PC-3 (cell line): ENCODE measurements at regions not wholly inside any gene's neighbourhood (a gene's known extent, or its start where the extent isn't known, plus 50 kb on each side); places are given as distances from the start of the nearest gene placed in this dataset.

Source experiments
- EZH2 ChIP-seq: fragments of 300-600 bp; sonication (generic); IDR thresholded peaks from one replicate; pipeline ENCODE4 v1.6.1; 2017; ENCODE audit warnings: antibody characterized with exemption, mild to moderate bottlenecking, low read length; ENCODE audit not compliant: unreplicated experiment
- EZH2phosphoT487 ChIP-seq: fragments of 300-600 bp; sonication (generic); IDR thresholded peaks from 2 replicates; pipeline ENCODE4 v1.6.1; 2018; ENCODE audit warnings: mild to moderate bottlenecking, antibody characterized with exemption, low read length, borderline replicate concordance
- TF ChIP-seq, protein P1 (sequence below): fragments of 300-600 bp; sonication (generic); conservative IDR thresholded peaks from 2 replicates; pipeline ENCODE4 v1.5.1; 2017; ENCODE audit warnings: antibody characterized with exemption, low read depth, mild to moderate bottlenecking, low read length

DNA sequence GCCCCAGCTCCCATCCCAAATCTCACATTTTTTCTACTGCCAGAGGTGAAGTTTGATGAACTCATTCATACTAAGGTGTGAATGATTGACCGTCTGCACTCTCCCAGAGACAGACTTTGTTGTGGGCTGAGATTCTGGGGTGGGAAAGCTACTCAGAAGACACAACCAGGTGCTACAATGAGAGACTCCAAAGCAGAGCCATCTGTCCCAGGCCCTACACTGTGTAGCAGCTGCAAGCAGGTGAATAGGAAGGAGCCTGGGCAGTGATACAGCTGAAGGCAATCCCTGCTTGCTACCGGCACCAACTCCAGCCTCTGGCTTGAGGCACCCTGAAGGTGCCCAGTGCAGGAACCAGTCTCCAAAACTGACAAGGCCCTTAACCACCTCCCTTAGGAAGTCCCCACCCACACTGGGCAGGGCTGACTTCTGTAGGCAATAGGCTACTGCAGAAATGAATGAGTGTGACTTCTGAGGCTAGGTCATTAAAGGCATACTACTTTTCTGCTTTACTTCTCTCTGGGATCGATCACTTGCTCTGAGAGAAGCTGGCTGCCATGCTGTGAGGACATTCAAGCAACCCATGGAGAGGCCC is 79.7 kb upstream of the RUNX3 start:
- TF ChIP-seq, protein P1, sequence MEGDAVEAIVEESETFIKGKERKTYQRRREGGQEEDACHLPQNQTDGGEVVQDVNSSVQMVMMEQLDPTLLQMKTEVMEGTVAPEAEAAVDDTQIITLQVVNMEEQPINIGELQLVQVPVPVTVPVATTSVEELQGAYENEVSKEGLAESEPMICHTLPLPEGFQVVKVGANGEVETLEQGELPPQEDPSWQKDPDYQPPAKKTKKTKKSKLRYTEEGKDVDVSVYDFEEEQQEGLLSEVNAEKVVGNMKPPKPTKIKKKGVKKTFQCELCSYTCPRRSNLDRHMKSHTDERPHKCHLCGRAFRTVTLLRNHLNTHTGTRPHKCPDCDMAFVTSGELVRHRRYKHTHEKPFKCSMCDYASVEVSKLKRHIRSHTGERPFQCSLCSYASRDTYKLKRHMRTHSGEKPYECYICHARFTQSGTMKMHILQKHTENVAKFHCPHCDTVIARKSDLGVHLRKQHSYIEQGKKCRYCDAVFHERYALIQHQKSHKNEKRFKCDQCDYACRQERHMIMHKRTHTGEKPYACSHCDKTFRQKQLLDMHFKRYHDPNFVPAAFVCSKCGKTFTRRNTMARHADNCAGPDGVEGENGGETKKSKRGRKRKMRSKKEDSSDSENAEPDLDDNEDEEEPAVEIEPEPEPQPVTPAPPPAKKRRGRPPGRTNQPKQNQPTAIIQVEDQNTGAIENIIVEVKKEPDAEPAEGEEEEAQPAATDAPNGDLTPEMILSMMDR, result no peak
- TF ChIP-seq EZH2, result no peak
- TF ChIP-seq EZH2phosphoT487, result no peak
